A549 (cell line): ENCODE measurements at regions not wholly inside any gene's neighbourhood (a gene's known extent, or its start where the extent isn't known, plus 50 kb on each side); places are given as distances from the start of the nearest gene placed in this dataset.

Source experiments
- ATAC-seq, 2 experiments: fragments of 200-7000 bp in 1 of 2; fragments of >200 bp in 1 of 2; cut with Nextera tagmentation in 1 of 2; cut with Tn5 transposase in 1 of 2; 3 replicates each; pipeline versions ENCODE4 v1.8.0 to v1.9.1; 2018 to 2020; ENCODE audit warnings: mild to moderate bottlenecking in 1 of 2, moderate library complexity in 1 of 2
- CTCF ChIA-PET: fragments of 300-600 bp; sonication (Branson Sonifier 250); formaldehyde crosslinking; extraction: SDS; loops from one replicate; lab custom pipeline; 2021; ENCODE audit warnings: antibody characterized with exemption, inconsistent platforms; lab: Yijun Ruan, JAX
- POLR2A ChIA-PET: fragments of 350-600 bp; formaldehyde crosslinking; extraction: SDS; loops from one replicate; lab custom pipeline; 2021; ENCODE audit warnings: antibody characterized with exemption, inconsistent platforms; lab: Yijun Ruan, JAX
- DNase-seq, 2 experiments: peaks; one replicate each; pipeline versions ENCODE4 v3.0.0 to v3.0.0-alpha.2; 2011 to 2016; ENCODE audit warnings: low read depth in 1 of 2, low spot score in 1 of 2
- FAIRE-seq: peaks from 2 replicates; lab custom pipeline; 2011; peaks lifted over from hg19 to GRCh38; lab: Jason Lieb, UNC
- H3K27ac ChIP-seq, 2 experiments: fragments of >200 bp; sonication (Bioruptor Twin); formaldehyde crosslinking; 3 replicates each; pipeline ENCODE4 v1.5.1; 2016 to 2017
- H3K4me1 ChIP-seq: fragments of >200 bp; sonication (Bioruptor Twin); formaldehyde crosslinking; 3 replicates; pipeline ENCODE4 v1.6.1; 2016
- H3K4me2 ChIP-seq: fragments of >200 bp; sonication (Bioruptor Twin); formaldehyde crosslinking; 3 replicates; pipeline ENCODE4 v1.6.1; 2016
- H3K4me3 ChIP-seq: fragments of >200 bp; sonication (Bioruptor Twin); formaldehyde crosslinking; 3 replicates; pipeline ENCODE4 v1.5.1; 2016
- H3K9me3 ChIP-seq: fragments of >200 bp; sonication (Bioruptor Twin); formaldehyde crosslinking; 3 replicates; pipeline ENCODE4 v1.6.1; 2016
- BHLHE40 ChIP-seq: IDR thresholded peaks from 2 replicates; pipeline ENCODE4 v1.6.1; 2012; ENCODE audit warnings: low read depth, low read length, inconsistent platforms
- CBX2 ChIP-seq: fragments of 200-600 bp; sonication (generic); IDR thresholded peaks from 2 replicates; pipeline ENCODE4 v1.6.1; 2016; ENCODE audit warnings: low read depth, mild to moderate bottlenecking, borderline replicate concordance
- CTCF ChIP-seq: fragments of >200 bp; sonication (Bioruptor Twin); formaldehyde crosslinking; IDR thresholded peaks from 3 replicates; pipeline ENCODE4 v1.5.1; 2016
- ESRRA ChIP-seq: fragments of 150-350 bp; IDR thresholded peaks from 2 replicates; pipeline ENCODE4 v1.6.1; 2014; ENCODE audit warnings: mild to moderate bottlenecking, low read length, borderline replicate concordance
- FOXS1 ChIP-seq: fragments of 250-450 bp; sonication (Bioruptor Pico); IDR thresholded peaks from 2 replicates; pipeline ENCODE4 v1.5.0; 2020; ENCODE audit warnings: mild to moderate bottlenecking, moderate library complexity
- HMGXB4 ChIP-seq: fragments of 250-450 bp; sonication (Bioruptor Pico); IDR thresholded peaks from 2 replicates; pipeline ENCODE4 v1.5.0; 2021; ENCODE audit warnings: mild to moderate bottlenecking, moderate library complexity, borderline replicate concordance
- HOXB13 ChIP-seq: fragments of 250-450 bp; sonication (Bioruptor Pico); IDR thresholded peaks from 2 replicates; pipeline ENCODE4 v1.5.0; 2020; ENCODE audit warnings: low read depth, mild to moderate bottlenecking, moderate library complexity
- HOXB5 ChIP-seq: fragments of 250-450 bp; sonication (Bioruptor Pico); IDR thresholded peaks from 2 replicates; pipeline ENCODE4 v1.5.0; 2020; ENCODE audit warnings: mild to moderate bottlenecking, moderate library complexity
- KDM1A ChIP-seq: fragments of 200-600 bp; sonication (generic); IDR thresholded peaks from 2 replicates; pipeline ENCODE4 v1.6.1; 2016; ENCODE audit warnings: low read depth, mild to moderate bottlenecking
- KDM5A ChIP-seq: fragments of 200-600 bp; sonication (generic); IDR thresholded peaks from 2 replicates; pipeline ENCODE4 v1.6.1; 2016; ENCODE audit warnings: antibody characterized with exemption, mild to moderate bottlenecking
- MAX ChIP-seq: IDR thresholded peaks from 2 replicates; pipeline ENCODE4 v1.6.1; 2012
- NFE2L2 ChIP-seq: fragments of 150-350 bp; conservative IDR thresholded peaks from 2 replicates; pipeline ENCODE4 v1.6.1; 2014; ENCODE audit warnings: low read length
- PBX3 ChIP-seq: IDR thresholded peaks from 2 replicates; pipeline ENCODE4 v1.6.1; 2012
- RARB ChIP-seq: fragments of 250-450 bp; sonication (Bioruptor Pico); IDR thresholded peaks from 2 replicates; pipeline ENCODE4 v1.8.0; 2021; ENCODE audit warnings: mild to moderate bottlenecking, moderate library complexity
- RCOR1 ChIP-seq: fragments of 150-350 bp; IDR thresholded peaks from 2 replicates; pipeline ENCODE4 v1.6.1; 2014; ENCODE audit warnings: antibody characterized with exemption, low read length, low read depth
- USF2 ChIP-seq: fragments of 450-650 bp; IDR thresholded peaks from 2 replicates; pipeline ENCODE4 v1.6.1; 2014; ENCODE audit warnings: antibody characterized with exemption
- ZFP36 ChIP-seq: fragments of 450-650 bp; IDR thresholded peaks from 2 replicates; pipeline ENCODE4 v1.6.1; 2014; ENCODE audit warnings: borderline replicate concordance; ENCODE audit not compliant: partially characterized antibody
- ZNF302 ChIP-seq: fragments of 250-450 bp; sonication (Bioruptor Pico); IDR thresholded peaks from 2 replicates; pipeline ENCODE4 v1.9.0; 2021; ENCODE audit warnings: inconsistent platforms, mild to moderate bottlenecking, moderate library complexity
- WGBS: methylation state at CpG from one replicate; pipeline ENCODE4 v1.1.6; 2017; ENCODE audit errors: missing lambda C conversion rate; 5-methylcytosine and 5-hydroxymethylcytosine counted together

GRCh38 chrX:39550795-39551361, 546.9 kb downstream of the BCOR start:
- DNase-seq (no peak), FAIRE-seq (no peak), ATAC-seq (no peak)
- H3K4me3 ChIP-seq = no peak overlapping the region
- 7% methylated on average over 10 of the region's 11 CpGs for WGBS
- no peaks in the 10 kb centered on the region for H3K4me1 ChIP-seq
- H3K4me2 ChIP-seq = no peak overlapping the region
- no peak overlapping the region for H3K27ac ChIP-seq
- ChIA-PET POLR2A (no interaction called here), CTCF (interaction anchor here (0.6 kb wide), 1 partner anchor 10 kb away, joined by 3 read pairs; no protein-coding TSS in a partner anchor)
- no peaks in the 10 kb centered on the region for H3K9me3 ChIP-seq
- TF ChIP-seq CTCF (no peak), HMGXB4 (CRISPR knock-in tag) (no peak)

GRCh38 chrX:39551762-39552161, 546.0 kb downstream of the BCOR start:
- no peak overlapping the region for H3K4me2 ChIP-seq
- WGBS = 19% methylated on average over 2 of the region's 2 CpGs
- no peak for ATAC-seq
- ChIA-PET POLR2A (no interaction called here), CTCF (interaction anchor here (0.6 kb wide), 1 partner anchor 9 kb away, joined by 3 read pairs; no protein-coding TSS in a partner anchor)
- no peak overlapping the region for H3K27ac ChIP-seq
- TF ChIP-seq CBX2 (no peak), RARB (CRISPR knock-in tag) (no peak)
- no peaks in the 10 kb centered on the region for H3K4me1 ChIP-seq
- DNase-seq = no peak
- H3K9me3 ChIP-seq = no peaks in the 10 kb centered on the region
- H3K4me3 ChIP-seq = no peak overlapping the region
- peak; percentile 23 for FAIRE-seq

- Histone ChIP-seq H3K9me3 (no peaks in the 10 kb centered on the region), H3K4me3 (no peak overlapping the region), H3K4me2 (no peak overlapping the region), H3K27ac (no peak overlapping the region), H3K4me1 (no peaks in the 10 kb centered on the region)
- POLR2A ChIA-PET = no interaction called here
- CTCF ChIA-PET = no interaction called here
- ATAC-seq (no peak), DNase-seq (no peak), FAIRE-seq (no peak)
- no peak for TF ChIP-seq CBX2
- 100% methylated on average over 1 of the region's 4 CpGs for WGBS
Measured at GRCh38 chrX:39555431-39555830, 542.3 kb downstream of the BCOR start.

- POLR2A ChIA-PET = no interaction called here
- no peak overlapping the region for H3K4me2 ChIP-seq
- no peak for TF ChIP-seq USF2
- no peak for TF ChIP-seq ZNF302 (CRISPR knock-in tag)
- no peak for TF ChIP-seq NFE2L2
- TF ChIP-seq RCOR1 = no peak
- TF ChIP-seq KDM1A = no peak
- no peak for TF ChIP-seq PBX3
- no peak for TF ChIP-seq RARB (CRISPR knock-in tag)
- no peak for TF ChIP-seq ZFP36
- no peak for TF ChIP-seq KDM5A
- TF ChIP-seq BHLHE40 = no peak
- no peak for TF ChIP-seq MAX
- no peak for TF ChIP-seq CTCF
- no peak for TF ChIP-seq ESRRA
- no peak for TF ChIP-seq HOXB13 (CRISPR knock-in tag)
- TF ChIP-seq HOXB5 (CRISPR knock-in tag) = no peak
- TF ChIP-seq FOXS1 (CRISPR knock-in tag) = no peak
- WGBS = 76% methylated on average over 3 of the region's 3 CpGs
- DNase-seq (peak in 1 of 2 experiments; percentile 5), FAIRE-seq (no peak), ATAC-seq (0 out of 6 replicates have a peak, but pooled peaks of 1 of the 2 experiments have one; percentile 47)
- no peaks in the 10 kb centered on the region for H3K4me1 ChIP-seq
- CTCF ChIA-PET = no interaction called here
- H3K4me3 ChIP-seq = no peak overlapping the region
- H3K9me3 ChIP-seq = no peaks in the 10 kb centered on the region
- no peak overlapping the region for H3K27ac ChIP-seq
Measured at GRCh38 chrX:39556056-39556455, 541.7 kb downstream of the BCOR start.
